WERI-Rb-1 (cell line): ENCODE measurements at regions not wholly inside any gene's neighbourhood (a gene's known extent, or its start where the extent isn't known, plus 50 kb on each side); places are given as distances from the start of the nearest gene placed in this dataset.

ENCODE experiments used
- DNase-seq: peaks from one replicate; pipeline ENCODE4 v3.0.0-alpha.2; 2020
- H3K27ac ChIP-seq: fragments of 250-450 bp; sonication (Bioruptor Pico); 2 replicates; pipeline ENCODE4 v1.5.1; 2020; ENCODE audit warnings: mild to moderate bottlenecking, moderate library complexity
- H3K27me3 ChIP-seq: fragments of 250-450 bp; sonication (Bioruptor Pico); 2 replicates; pipeline ENCODE4 v1.5.1; 2021; ENCODE audit warnings: mild to moderate bottlenecking, low read depth, moderate library complexity; ENCODE audit not compliant: insufficient read depth, severe bottlenecking
- H3K36me3 ChIP-seq: fragments of 250-450 bp; sonication (Bioruptor Pico); 2 replicates; pipeline ENCODE4 v1.5.1; 2020; ENCODE audit warnings: mild to moderate bottlenecking, moderate library complexity
- H3K4me3 ChIP-seq: 2 replicates; pipeline ENCODE4 v1.5.1; 2011; ENCODE audit warnings: low read depth, mild to moderate bottlenecking, control low read depth, low read length
- H3K9me3 ChIP-seq: fragments of 250-450 bp; sonication (Bioruptor Pico); 2 replicates; pipeline ENCODE4 v1.5.1; 2021; ENCODE audit warnings: mild to moderate bottlenecking, moderate library complexity; ENCODE audit not compliant: severe bottlenecking
- TF ChIP-seq, protein P1 (sequence below): IDR thresholded peaks from 2 replicates; pipeline ENCODE4 v1.5.1; 2011; ENCODE audit warnings: low read depth, mild to moderate bottlenecking, control low read depth, inconsistent platforms, low read length

GRCh38 chr15:96408591-96409183 lies 78.2 kb downstream of the NR2F2 start:
- H3K9me3 ChIP-seq: peaks cover 7% of the 10 kb centered on the region
- no peak overlapping the region for H3K27ac ChIP-seq
- H3K27me3 ChIP-seq: peaks cover 82% of the 10 kb centered on the region
- DNase-seq: no peak
- TF ChIP-seq, protein P1, sequence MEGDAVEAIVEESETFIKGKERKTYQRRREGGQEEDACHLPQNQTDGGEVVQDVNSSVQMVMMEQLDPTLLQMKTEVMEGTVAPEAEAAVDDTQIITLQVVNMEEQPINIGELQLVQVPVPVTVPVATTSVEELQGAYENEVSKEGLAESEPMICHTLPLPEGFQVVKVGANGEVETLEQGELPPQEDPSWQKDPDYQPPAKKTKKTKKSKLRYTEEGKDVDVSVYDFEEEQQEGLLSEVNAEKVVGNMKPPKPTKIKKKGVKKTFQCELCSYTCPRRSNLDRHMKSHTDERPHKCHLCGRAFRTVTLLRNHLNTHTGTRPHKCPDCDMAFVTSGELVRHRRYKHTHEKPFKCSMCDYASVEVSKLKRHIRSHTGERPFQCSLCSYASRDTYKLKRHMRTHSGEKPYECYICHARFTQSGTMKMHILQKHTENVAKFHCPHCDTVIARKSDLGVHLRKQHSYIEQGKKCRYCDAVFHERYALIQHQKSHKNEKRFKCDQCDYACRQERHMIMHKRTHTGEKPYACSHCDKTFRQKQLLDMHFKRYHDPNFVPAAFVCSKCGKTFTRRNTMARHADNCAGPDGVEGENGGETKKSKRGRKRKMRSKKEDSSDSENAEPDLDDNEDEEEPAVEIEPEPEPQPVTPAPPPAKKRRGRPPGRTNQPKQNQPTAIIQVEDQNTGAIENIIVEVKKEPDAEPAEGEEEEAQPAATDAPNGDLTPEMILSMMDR: no peak
- no peak overlapping the region for H3K4me3 ChIP-seq
- H3K36me3 ChIP-seq: no peaks in the 10 kb centered on the region

GRCh38 chr15:96409215-96410138 lies 79.0 kb downstream of the NR2F2 start:
- Histone ChIP-seq H3K9me3 (peaks cover 7% of the 10 kb centered on the region), H3K27ac (no peak overlapping the region), H3K4me3 (no peak overlapping the region), H3K27me3 (peaks cover 88% of the 10 kb centered on the region), H3K36me3 (no peaks in the 10 kb centered on the region)
- TF ChIP-seq, protein P1: no peak
- DNase-seq: no peak

GRCh38 chr15:96410175-96411055 lies 79.9 kb downstream of the NR2F2 start:
- no peak for DNase-seq
- Histone ChIP-seq H3K9me3 (peaks cover 7% of the 10 kb centered on the region), H3K36me3 (no peaks in the 10 kb centered on the region), H3K27ac (no peak overlapping the region), H3K4me3 (no peak overlapping the region), H3K27me3 (peaks cover 92% of the 10 kb centered on the region)
- TF ChIP-seq, protein P1: no peak

GRCh38 chr15:96411056-96412031 lies 80.8 kb downstream of the NR2F2 start:
- Histone ChIP-seq H3K27me3 (peaks cover 92% of the 10 kb centered on the region), H3K36me3 (no peaks in the 10 kb centered on the region), H3K9me3 (peaks cover 7% of the 10 kb centered on the region), H3K4me3 (no peak overlapping the region), H3K27ac (no peak overlapping the region)
- DNase-seq: no peak
- TF ChIP-seq, protein P1: no peak
